GM21825 (cell line): ENCODE measurements at regions not wholly inside any gene's neighbourhood (a gene's known extent, or its start where the extent isn't known, plus 50 kb on each side); places are given as distances from the start of the nearest gene placed in this dataset.

Experiments used
- ATAC-seq: cut with Tn5 transposase; IDR thresholded peaks from one replicate; pipeline ENCODE4 v1.9.1; 2021; ENCODE audit warnings: mild to moderate bottlenecking, moderate library complexity; ENCODE audit not compliant: unreplicated experiment

GRCh38 chr2:42865884-42866881 lies 73.8 kb upstream of the HAAO start:
- ATAC-seq = no peak

DNA sequence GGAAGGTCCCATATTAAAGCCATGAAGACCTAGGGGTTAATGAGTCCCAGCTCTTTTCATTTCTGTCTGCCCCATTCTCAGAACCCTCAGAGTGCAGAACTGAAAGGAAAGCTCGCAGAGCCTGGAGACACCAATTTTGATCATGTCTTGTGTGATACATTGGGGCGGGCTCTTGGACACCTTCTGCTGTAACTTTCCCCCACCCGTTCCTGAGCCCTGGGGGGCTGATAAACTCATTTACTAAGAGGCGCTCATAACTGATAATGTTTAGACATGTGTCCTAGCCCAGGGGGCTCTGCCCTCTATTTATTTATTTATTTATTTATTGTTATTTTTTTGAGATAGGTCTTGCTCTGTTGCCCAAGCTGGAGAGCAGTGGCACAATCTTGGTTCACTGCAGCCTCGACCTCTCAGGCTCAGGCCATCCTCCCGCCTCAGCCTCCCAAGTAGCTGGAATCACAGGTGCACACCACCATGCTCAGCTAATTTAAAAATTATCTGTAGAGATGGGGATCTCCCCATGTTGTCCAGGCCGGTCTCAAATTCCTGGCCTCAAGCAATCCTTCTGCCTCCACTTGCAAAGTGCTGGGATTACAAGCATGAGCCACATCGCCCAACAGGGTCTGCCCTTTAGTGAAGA lies 72.4 kb upstream of the HAAO start:
- no peak for ATAC-seq

GRCh38 chr2:42864222-42864621 lies 71.8 kb upstream of the HAAO start:
- no peak for ATAC-seq

GRCh38 chr2:42863751-42864150 lies 71.4 kb upstream of the HAAO start:
- ATAC-seq = no peak

DNA sequence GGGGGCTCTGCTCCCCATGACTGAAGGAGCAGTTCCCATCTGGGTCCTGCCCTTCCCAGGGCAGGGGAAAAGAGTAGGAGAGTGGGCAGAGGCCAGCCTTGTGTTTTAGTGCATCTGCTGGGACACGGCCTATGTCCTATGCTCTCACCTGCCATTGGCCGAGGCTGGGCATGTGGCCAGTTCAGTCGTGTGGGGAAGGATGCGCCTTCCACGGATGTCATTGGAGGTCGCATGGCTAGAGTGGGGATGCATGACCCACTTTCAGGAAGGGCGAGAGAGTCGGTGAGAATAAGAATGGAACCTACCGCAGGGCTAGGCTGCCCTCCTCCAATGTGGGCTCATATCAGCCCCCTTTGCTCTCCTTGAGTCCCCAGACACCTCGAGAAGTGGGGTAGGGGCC lies 70.9 kb upstream of the HAAO start:
- no peak for ATAC-seq

DNA sequence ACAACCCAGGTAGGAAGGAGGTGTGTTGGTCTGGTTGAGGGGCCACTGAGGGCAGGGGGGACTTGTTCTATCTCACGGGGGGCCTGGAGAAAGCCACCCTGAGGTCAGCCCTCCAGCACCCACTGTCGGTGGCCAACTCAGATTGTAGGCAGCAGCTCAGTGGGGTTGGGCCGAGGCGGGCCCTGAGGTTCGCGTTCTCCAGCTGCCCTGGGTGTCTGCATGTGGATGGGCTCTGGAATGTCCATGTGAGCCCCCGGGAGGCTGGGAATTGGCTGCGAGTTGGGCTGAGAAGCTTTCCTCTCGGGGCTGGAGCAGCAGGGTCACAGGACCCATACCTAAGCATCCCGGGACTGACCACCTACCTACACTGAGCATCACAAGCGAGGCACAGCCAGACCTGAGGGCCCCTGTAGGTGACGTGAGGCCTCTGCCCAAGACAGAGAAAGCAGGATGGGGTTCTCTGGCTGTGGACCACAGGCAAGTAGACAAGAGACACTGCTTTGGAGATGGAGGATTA lies 70.3 kb upstream of the HAAO start:
- no peak for ATAC-seq

- ATAC-seq = no peak
Observed at GRCh38 chr2:42861321-42861720, 68.9 kb upstream of the HAAO start.

- ATAC-seq = no peak
Observed at GRCh38 chr2:42860319-42861094, 68.1 kb upstream of the HAAO start.

DNA sequence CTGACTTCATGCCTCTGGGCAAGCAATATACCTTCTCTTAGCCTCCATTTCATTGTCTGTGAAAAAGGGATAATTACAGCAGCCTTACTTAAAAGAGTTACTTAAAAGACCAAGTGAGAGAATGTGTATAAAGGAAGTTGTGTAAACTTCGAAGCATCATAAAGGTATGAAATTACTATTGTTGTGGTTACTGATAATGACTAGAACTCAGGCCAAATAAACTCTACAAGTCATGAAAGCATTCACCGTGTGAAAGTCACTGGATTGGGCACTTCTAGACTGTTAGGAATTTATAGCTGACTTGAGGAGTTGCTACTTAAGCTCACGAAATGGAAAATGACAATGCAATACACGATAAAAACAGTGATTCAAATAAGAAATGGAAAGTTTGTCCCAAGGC lies 67.4 kb upstream of the HAAO start:
- no peak for ATAC-seq

DNA sequence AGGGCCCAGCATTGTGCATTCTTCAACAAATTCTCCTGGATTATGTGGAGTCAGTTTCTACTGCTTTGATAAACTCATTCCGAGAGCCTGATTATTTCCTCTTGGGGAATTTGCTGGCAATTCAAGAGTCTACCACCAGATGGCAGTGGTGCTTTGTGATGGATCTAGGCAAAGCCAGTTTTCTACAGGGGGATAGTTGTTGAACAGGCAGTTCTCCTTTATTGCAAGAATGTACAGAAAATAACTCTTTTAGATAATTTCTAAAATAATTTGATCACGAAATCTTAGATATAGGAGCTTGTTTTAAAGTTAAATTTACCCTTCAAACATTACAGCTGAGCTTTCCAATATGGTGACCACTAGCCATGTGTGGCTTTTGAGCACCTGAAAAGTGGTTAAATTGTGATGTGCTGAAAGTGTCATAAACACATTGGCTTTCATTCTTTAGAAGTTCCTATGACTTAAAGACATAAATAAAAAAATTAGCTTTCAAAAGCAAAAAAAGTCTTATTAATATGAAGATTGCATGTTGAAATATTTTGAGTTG lies 66.7 kb upstream of the HAAO start:
- no peak for ATAC-seq

DNA sequence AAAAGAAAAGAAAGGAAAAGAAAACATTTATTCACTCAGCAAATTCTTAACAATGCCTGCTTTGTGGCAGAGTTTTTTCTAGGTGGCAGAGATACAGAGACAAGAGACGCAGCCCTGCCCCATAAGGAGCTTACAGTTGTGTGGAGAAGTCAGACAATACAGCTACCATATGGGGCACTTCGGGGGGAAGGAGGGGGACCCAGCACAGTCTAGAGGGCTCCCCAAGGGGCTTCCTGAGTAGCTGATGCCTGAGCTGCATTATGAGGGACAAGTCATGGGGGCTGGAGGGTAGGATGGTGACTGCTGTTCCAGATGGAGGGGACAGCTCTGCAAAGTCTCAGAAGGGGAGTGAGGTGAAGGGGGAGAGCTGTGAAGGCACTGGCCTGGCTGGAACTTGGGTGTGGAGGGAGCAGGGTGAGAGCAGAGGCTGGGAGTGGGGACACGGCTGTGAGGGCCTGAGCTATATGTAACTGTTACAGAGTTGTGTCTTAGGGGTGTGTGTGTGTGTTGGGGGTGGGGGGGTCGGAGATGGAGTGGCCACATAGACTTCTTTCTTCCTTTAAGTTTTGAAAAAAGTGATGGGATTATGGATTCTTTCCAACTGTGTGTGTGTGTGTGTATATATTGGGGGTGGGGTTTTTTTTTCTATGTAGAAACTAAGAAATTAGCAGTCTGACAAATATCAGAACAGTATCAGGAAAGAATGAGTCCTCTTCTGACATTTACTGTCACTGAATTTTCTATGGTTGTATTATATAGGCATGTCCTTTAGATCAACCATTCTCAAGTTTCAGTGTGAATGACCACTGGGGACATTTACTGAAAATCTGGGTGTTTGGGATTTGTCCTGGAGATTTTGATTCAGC lies 66.0 kb upstream of the HAAO start:
- ATAC-seq = no peak

- no peak for ATAC-seq
Observed at GRCh38 chr2:42856891-42857632, 64.7 kb upstream of the HAAO start.

DNA sequence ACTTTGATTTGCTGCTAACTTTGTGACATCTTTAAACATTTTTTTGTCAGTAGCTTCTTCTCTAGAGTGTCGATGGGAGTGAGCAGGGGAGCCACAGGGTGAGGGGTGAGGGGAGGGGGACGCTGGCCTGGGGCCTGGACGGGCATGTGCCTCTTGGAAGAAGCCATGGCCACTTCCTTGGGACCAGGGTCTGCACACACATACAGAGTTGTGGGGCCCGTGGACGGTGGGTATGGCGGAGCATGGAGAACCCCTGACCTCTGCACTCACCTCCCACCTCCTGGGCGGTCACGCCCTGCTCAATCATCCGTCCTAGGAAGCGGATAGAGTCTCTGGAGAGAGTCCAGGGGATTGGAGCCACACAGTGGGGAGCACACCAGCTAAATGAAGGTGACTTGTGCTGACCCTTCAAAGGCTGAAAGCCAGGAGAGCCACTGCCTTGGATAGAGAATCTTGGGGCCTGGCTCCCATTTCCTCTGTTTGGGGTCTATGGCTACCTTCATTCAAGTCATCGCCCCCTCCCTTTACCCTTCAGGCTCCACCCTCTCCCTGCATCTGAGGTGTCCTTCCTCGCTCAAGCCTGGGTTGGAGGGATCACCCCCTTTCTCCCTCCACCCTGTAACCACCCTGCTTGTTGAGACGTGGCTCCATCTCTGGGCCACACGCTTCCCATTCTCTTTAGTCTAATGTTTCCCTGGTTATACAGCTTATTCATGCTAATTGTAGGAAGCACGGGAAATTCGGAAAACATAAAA lies 63.9 kb upstream of the HAAO start:
- ATAC-seq = no peak

GRCh38 chr2:42855221-42855970 lies 63.0 kb upstream of the HAAO start:
- ATAC-seq = no peak

- no peak for ATAC-seq
Observed at GRCh38 chr2:42854207-42854818, 61.9 kb upstream of the HAAO start.

- no peak for ATAC-seq
Observed at GRCh38 chr2:42853549-42854206, 61.3 kb upstream of the HAAO start.

DNA sequence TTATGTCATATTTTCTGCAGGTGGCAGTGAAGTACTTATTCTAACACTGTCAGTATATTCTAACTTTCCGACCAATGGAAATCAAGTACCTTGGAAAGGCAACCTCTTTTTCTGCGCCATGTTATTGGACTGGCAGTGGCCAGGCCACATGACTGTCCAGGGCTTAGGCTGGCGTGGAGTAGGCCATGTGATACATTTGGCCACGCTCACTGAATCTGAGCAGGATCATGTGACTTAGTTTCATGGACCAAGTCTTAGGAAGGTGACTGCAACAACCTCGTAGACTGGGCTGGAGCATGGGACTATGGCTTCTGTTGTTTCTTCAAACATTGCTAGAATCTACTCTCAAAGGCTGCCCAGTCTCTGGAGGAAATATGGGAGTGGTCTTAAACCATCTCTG lies 60.4 kb upstream of the HAAO start:
- ATAC-seq = no peak
